Neural cell (in vitro differentiated cells): ENCODE measurements at regions not wholly inside any gene's neighbourhood (a gene's known extent, or its start where the extent isn't known, plus 50 kb on each side); places are given as distances from the start of the nearest gene placed in this dataset.

ENCODE experiments used
- EP300 ChIP-seq: fragments of 450-650 bp; conservative IDR thresholded peaks from 2 replicates; pipeline ENCODE4 v1.6.1; 2014; ENCODE audit warnings: antibody characterized with exemption, mild to moderate bottlenecking, moderate library complexity; ENCODE audit not compliant: poor library complexity, severe bottlenecking
- TAF1 ChIP-seq: IDR thresholded peaks from 2 replicates; pipeline ENCODE4 v1.6.1; 2012; ENCODE audit warnings: low read depth

DNA sequence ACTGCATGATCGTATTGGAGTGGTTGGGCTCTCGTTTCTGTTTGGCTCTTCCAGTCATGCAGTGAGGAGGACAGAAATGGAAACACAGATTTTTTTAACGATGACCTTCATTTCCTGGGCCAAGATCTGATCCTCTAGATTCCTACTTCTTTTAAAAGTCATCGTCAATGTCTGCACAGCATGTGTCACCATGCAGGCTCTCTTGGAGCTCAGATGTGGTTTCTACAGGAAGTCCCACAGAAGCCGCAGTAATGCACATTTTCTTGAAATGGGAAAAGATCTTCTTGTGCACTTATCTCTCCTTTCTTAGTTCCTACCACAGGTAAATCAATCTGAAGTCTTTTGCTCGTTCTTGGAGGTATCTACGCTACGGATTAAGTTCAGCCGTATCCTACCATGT lies 626.9 kb downstream of the EFNB2 start:
- TF ChIP-seq TAF1: no peak
- no peak for TF ChIP-seq EP300
